ENCODE measurements at regions not wholly inside any gene's neighbourhood (a gene's known extent, or its start where the extent isn't known, plus 50 kb on each side); places are given as distances from the start of the nearest gene placed in this dataset.

- TF ChIP-seq EZH2phosphoT487 (conservative IDR thresholded peaks at IDR 0.05; ENCODE audit: low read length) = no peak
- TF ChIP-seq CTCF (IDR thresholded peaks at IDR 0.05; ENCODE audit: insufficient read depth, low read length, poor library complexity, severe bottlenecking) = no peak
- Histone ChIP-seq H3K79me2 (ENCODE audit: insufficient read depth, low read length) (no peaks in the 10 kb centered on the region), H4K20me1 (ENCODE audit: low read depth, low read length) (no peaks in the 10 kb centered on the region), H3K27ac (ENCODE audit: low read depth, low read length) (no peak overlapping the region), H3K4me3 (ENCODE audit: insufficient read depth, low read length, poor library complexity, severe bottlenecking) (no peak overlapping the region), H3K9me3 (ENCODE audit: insufficient read depth, low read length) (no peaks in the 10 kb centered on the region), H3K9me2 (replicated peaks; ENCODE audit: insufficient read depth, low read length) (no peaks in the 10 kb centered on the region), H3K36me3 (ENCODE audit: low read length) (no peaks in the 10 kb centered on the region), H3K4me2 (ENCODE audit: low read depth, low read length, poor library complexity, severe bottlenecking) (no peak overlapping the region), H3K9ac (ENCODE audit: low read length) (no peak overlapping the region), H3F3A (ENCODE audit: insufficient read depth) (no peaks in the 10 kb centered on the region), H3K27me3 (ENCODE audit: low read length) (no peaks in the 10 kb centered on the region), H2AFZ (ENCODE audit: low read depth, low read length, severe bottlenecking) (no peak overlapping the region)
Measured at GRCh38 chr5:67297376-67297775, 100.8 kb upstream of the CD180 start.

- no peak overlapping the region for H3K4me3 ChIP-seq (ENCODE audit: insufficient read depth, low read length, poor library complexity, severe bottlenecking)
- TF ChIP-seq EZH2phosphoT487 (conservative IDR thresholded peaks at IDR 0.05; ENCODE audit: low read length) = no peak
- no peak for TF ChIP-seq CTCF (IDR thresholded peaks at IDR 0.05; ENCODE audit: insufficient read depth, low read length, poor library complexity, severe bottlenecking)
Measured at GRCh38 chr5:67294266-67294938, 97.8 kb upstream of the CD180 start.

GRCh38 chr5:67293226-67293625 is 96.6 kb upstream of the CD180 start:
- Histone ChIP-seq H3K27ac (ENCODE audit: low read depth, low read length) (no peak overlapping the region), H3K79me2 (ENCODE audit: insufficient read depth, low read length) (no peaks in the 10 kb centered on the region), H3F3A (ENCODE audit: insufficient read depth) (no peaks in the 10 kb centered on the region), H3K9me2 (replicated peaks; ENCODE audit: insufficient read depth, low read length) (no peaks in the 10 kb centered on the region), H4K20me1 (ENCODE audit: low read depth, low read length) (no peaks in the 10 kb centered on the region), H3K9ac (ENCODE audit: low read length) (no peak overlapping the region), H3K4me3 (ENCODE audit: insufficient read depth, low read length, poor library complexity, severe bottlenecking) (no peak overlapping the region), H2AFZ (ENCODE audit: low read depth, low read length, severe bottlenecking) (no peak overlapping the region), H3K9me3 (ENCODE audit: insufficient read depth, low read length) (no peaks in the 10 kb centered on the region), H3K4me2 (ENCODE audit: low read depth, low read length, poor library complexity, severe bottlenecking) (no peak overlapping the region), H3K36me3 (ENCODE audit: low read length) (no peaks in the 10 kb centered on the region), H3K27me3 (ENCODE audit: low read length) (no peaks in the 10 kb centered on the region)
- TF ChIP-seq CTCF (IDR thresholded peaks at IDR 0.05; ENCODE audit: insufficient read depth, low read length, poor library complexity, severe bottlenecking) (no peak), EZH2phosphoT487 (conservative IDR thresholded peaks at IDR 0.05; ENCODE audit: low read length) (no peak)

More at GRCh38 chr5:67294266-67294938, 97.8 kb upstream of the CD180 start:
- Histone ChIP-seq H3K9me2 (replicated peaks; ENCODE audit: insufficient read depth, low read length) (no peaks in the 10 kb centered on the region), H3K27me3 (ENCODE audit: low read length) (no peaks in the 10 kb centered on the region), H3K9me3 (ENCODE audit: insufficient read depth, low read length) (no peaks in the 10 kb centered on the region), H3F3A (ENCODE audit: insufficient read depth) (no peaks in the 10 kb centered on the region), H2AFZ (ENCODE audit: low read depth, low read length, severe bottlenecking) (no peak overlapping the region), H3K9ac (ENCODE audit: low read length) (no peak overlapping the region), H3K36me3 (ENCODE audit: low read length) (no peaks in the 10 kb centered on the region), H3K4me2 (ENCODE audit: low read depth, low read length, poor library complexity, severe bottlenecking) (no peak overlapping the region), H4K20me1 (ENCODE audit: low read depth, low read length) (no peaks in the 10 kb centered on the region), H3K79me2 (ENCODE audit: insufficient read depth, low read length) (no peaks in the 10 kb centered on the region), H3K27ac (ENCODE audit: low read depth, low read length) (no peak overlapping the region)
